Right atrium auricular region (tissue), 2 donors: ENCODE measurements at regions not wholly inside any gene's neighbourhood (a gene's known extent, or its start where the extent isn't known, plus 50 kb on each side); places are given as distances from the start of the nearest gene placed in this dataset.

Experiments
- DNase-seq: peaks from one replicate; pipeline ENCODE4 v3.0.0-alpha.2; 2019; ENCODE audit warnings: low spot score
- H3K27ac ChIP-seq, 2 donors: fragments of 200-600 bp; sonication (generic); 1 replicate in 1 of 2; 2 replicates in 1 of 2; pipeline ENCODE4 v1.5.1; 2016 to 2019
- H3K27me3 ChIP-seq, 2 donors: fragments of 200-600 bp; sonication (generic); one replicate each; pipeline versions ENCODE4 v1.5.1 to v1.6.0; 2017 to 2019
- H3K36me3 ChIP-seq: fragments of 200-600 bp; sonication (generic); one replicate; pipeline ENCODE4 v1.5.1; 2016
- H3K4me1 ChIP-seq, 2 donors: fragments of 200-600 bp; sonication (generic); one replicate each; pipeline versions ENCODE4 v1.5.1 to v1.6.0; 2017 to 2019
- H3K4me3 ChIP-seq, 2 donors: fragments of 200-600 bp; sonication (generic); 1 replicate in 1 of 2; 2 replicates in 1 of 2; pipeline ENCODE4 v1.5.1; 2017 to 2019; ENCODE audit warnings: mild to moderate bottlenecking in 1 of 2, moderate library complexity in 1 of 2
- H3K9me3 ChIP-seq, 2 donors: fragments of 200-600 bp; sonication (generic); one replicate each; pipeline ENCODE4 v1.5.1; 2019
- TF ChIP-seq, protein P1 (sequence below), 2 donors: fragments of 200-600 bp; sonication (generic); IDR thresholded peaks; one replicate each; pipeline ENCODE4 v1.5.1; 2019; ENCODE audit warnings: antibody characterized with exemption in 2 of 2

DNA sequence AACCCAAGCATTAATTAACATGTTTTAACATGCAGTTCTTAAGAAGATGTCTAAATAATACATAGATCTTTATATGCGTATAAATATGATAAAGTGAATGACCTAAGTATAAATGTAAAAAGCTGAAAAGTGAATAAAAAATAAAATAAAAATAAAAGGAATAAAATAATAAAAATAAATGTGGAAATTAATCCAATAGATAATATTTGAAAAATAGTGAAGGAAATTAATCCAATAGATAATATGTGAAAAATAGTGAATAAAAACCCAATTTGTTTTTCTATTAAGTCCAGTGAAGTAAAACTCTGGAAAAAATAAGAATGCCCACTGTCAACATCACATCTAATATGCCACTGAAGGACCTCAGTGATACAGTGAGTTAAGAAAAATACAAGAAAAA lies 180.6 kb upstream of the SLC27A6 start:
- Histone ChIP-seq H3K36me3 (no peaks in the 10 kb centered on the region), H3K4me3 (no peak overlapping the region), H3K4me1 (peaks cover 0 to 6% of the 10 kb centered on the region in 2 donors), H3K9me3 (no peaks in the 10 kb centered on the region), H3K27ac (no peak overlapping the region), H3K27me3 (no peaks in the 10 kb centered on the region)
- DNase-seq = no peak
- TF ChIP-seq, protein P1, sequence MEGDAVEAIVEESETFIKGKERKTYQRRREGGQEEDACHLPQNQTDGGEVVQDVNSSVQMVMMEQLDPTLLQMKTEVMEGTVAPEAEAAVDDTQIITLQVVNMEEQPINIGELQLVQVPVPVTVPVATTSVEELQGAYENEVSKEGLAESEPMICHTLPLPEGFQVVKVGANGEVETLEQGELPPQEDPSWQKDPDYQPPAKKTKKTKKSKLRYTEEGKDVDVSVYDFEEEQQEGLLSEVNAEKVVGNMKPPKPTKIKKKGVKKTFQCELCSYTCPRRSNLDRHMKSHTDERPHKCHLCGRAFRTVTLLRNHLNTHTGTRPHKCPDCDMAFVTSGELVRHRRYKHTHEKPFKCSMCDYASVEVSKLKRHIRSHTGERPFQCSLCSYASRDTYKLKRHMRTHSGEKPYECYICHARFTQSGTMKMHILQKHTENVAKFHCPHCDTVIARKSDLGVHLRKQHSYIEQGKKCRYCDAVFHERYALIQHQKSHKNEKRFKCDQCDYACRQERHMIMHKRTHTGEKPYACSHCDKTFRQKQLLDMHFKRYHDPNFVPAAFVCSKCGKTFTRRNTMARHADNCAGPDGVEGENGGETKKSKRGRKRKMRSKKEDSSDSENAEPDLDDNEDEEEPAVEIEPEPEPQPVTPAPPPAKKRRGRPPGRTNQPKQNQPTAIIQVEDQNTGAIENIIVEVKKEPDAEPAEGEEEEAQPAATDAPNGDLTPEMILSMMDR (IDR thresholded peaks at IDR 0.05) = no peak

DNA sequence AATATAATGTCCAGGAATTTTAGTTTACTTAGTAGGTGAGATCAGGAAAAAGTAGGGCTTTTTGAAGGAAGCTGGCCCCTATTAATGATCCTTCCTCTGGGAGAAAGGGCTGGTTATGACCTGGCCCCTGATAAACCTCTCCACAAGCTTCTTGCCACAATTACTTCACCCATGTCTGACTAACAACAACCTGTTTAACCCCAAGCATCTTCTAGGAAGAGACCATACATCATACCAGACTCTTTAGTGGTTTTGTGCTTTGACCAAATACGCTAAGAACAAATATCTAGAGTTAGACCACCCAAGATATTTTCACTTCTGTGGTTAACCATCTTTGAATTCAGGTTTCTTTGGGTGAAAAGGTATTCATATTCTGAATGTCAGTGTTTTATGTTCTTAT lies 174.0 kb upstream of the SLC27A6 start:
- H3K36me3 ChIP-seq = no peaks in the 10 kb centered on the region
- no peak overlapping the region for H3K4me3 ChIP-seq
- no peaks in the 10 kb centered on the region for H3K9me3 ChIP-seq
- no peaks in the 10 kb centered on the region for H3K4me1 ChIP-seq
- H3K27me3 ChIP-seq = no peaks in the 10 kb centered on the region
- no peak overlapping the region for H3K27ac ChIP-seq
- TF ChIP-seq, protein P1 (IDR thresholded peaks at IDR 0.05) = no peak
- no peak for DNase-seq

DNA sequence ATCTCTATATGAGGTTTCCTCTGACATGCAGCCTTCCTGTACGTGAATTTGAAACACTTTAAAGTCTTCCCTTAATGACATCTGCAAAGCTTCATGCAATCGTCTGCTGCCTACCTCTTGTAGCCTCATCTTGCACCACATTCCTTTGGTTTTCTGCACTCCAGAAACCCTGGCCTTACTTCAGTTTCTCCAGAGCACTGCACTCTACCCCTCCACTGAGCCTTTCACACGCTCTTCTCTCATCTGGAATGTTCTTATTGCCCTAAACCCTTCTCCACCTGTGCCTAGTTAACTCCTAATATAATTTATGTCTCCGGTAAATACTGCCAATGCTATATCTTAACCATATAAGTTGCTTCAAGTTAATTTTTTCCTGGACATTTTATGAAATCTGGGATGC lies 168.8 kb upstream of the SLC27A6 start:
- no peak for DNase-seq
- H3K4me3 ChIP-seq = no peak overlapping the region
- no peaks in the 10 kb centered on the region for H3K36me3 ChIP-seq
- no peaks in the 10 kb centered on the region for H3K9me3 ChIP-seq
- no peaks in the 10 kb centered on the region for H3K27me3 ChIP-seq
- TF ChIP-seq, protein P1 (IDR thresholded peaks at IDR 0.05) = no peak
- H3K4me1 ChIP-seq = no peaks in the 10 kb centered on the region
- no peak overlapping the region for H3K27ac ChIP-seq

DNA sequence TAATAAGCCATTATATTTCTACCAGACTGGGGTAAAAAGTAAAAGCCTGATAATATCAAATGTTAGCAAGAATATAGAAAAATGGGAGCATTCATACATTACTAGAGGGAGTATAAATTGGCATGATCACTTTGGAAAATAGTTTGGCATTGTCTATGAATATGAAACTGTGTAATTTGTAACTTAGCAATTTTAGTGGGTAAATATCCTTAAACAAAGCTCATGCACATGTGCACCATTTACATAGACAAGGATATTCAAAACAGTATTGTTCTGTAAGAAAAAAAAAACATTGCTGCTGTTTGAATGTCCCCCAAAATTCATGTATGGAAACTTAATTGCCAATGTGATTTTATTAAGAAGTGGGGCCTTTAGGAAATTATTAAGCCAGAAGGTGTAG lies 166.4 kb upstream of the SLC27A6 start:
- Histone ChIP-seq H3K27ac (no peak overlapping the region), H3K4me1 (no peaks in the 10 kb centered on the region), H3K4me3 (no peak overlapping the region), H3K27me3 (no peaks in the 10 kb centered on the region), H3K9me3 (no peaks in the 10 kb centered on the region), H3K36me3 (no peaks in the 10 kb centered on the region)
- TF ChIP-seq, protein P1 (IDR thresholded peaks at IDR 0.05) = no peak
- DNase-seq = no peak

DNA sequence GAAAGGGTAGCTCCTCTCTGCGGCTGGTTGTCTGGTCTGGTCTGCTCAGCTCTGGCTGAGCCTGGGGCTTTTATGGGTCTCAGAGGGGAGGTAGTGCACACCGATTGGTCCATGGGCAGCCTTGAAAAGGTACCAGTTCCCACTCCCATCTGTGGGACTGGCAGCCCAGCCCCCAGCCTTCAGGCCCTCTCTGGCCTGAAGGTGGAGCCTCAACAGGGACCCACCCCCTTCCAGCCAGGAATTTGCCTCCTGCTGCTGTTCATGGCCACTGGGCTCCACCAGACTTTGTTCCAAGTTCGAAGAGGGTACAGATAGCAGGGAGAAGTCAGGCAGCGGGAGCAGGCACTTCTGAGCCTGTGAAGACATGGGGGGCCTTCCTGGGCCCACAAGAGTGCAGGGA lies 165.3 kb upstream of the SLC27A6 start:
- no peaks in the 10 kb centered on the region for H3K4me1 ChIP-seq
- H3K9me3 ChIP-seq = no peaks in the 10 kb centered on the region
- no peak for DNase-seq
- no peaks in the 10 kb centered on the region for H3K36me3 ChIP-seq
- H3K4me3 ChIP-seq = no peak overlapping the region
- TF ChIP-seq, protein P1 (IDR thresholded peaks at IDR 0.05) = no peak
- H3K27me3 ChIP-seq = no peaks in the 10 kb centered on the region
- no peak overlapping the region for H3K27ac ChIP-seq

DNA sequence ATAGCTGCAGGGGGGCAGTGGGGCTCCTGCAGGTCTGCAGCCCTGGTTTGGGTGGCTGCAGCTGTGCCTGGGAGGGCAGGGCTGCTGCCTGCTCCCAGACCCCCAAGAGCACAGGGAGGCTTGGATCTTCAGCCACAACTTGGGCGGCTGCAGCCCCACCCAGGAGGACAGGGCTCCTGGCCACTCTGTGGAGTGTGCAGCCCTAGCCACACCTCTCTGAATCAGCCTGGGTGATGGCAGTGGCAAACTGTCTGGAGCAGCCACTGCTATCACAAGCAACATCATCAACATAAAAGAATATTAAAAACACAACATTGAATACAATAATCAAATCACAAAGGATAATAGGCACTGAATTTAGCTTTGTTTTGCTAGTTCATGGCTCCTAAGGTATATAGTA lies 164.9 kb upstream of the SLC27A6 start:
- Histone ChIP-seq H3K4me3 (no peak overlapping the region), H3K4me1 (no peaks in the 10 kb centered on the region), H3K27ac (no peak overlapping the region), H3K9me3 (no peaks in the 10 kb centered on the region), H3K36me3 (no peaks in the 10 kb centered on the region), H3K27me3 (no peaks in the 10 kb centered on the region)
- TF ChIP-seq, protein P1 (IDR thresholded peaks at IDR 0.05) = no peak
- DNase-seq = no peak
